Retinal pigment epithelial cell (primary cell): ENCODE measurements at regions not wholly inside any gene's neighbourhood (a gene's known extent, or its start where the extent isn't known, plus 50 kb on each side); places are given as distances from the start of the nearest gene placed in this dataset.

ENCODE experiments used
- DNase-seq: peaks from one replicate; pipeline ENCODE4 v3.0.0-alpha.2; 2010; ENCODE audit warnings: low read depth
- H3K4me3 ChIP-seq: 2 replicates; pipeline ENCODE4 v1.5.1; 2011; ENCODE audit warnings: mild to moderate bottlenecking, low read length, control low read depth, moderate library complexity
- CTCF ChIP-seq: conservative IDR thresholded peaks from 2 replicates; pipeline ENCODE4 v1.5.1; 2011; ENCODE audit warnings: low read depth, low read length, control low read depth, inconsistent platforms

GRCh38 chr3:120544361-120544760 lies 51.8 kb upstream of the NDUFB4 start:
- H3K4me3 ChIP-seq: no peak overlapping the region
- no peak for TF ChIP-seq CTCF
- DNase-seq: no peak

DNA sequence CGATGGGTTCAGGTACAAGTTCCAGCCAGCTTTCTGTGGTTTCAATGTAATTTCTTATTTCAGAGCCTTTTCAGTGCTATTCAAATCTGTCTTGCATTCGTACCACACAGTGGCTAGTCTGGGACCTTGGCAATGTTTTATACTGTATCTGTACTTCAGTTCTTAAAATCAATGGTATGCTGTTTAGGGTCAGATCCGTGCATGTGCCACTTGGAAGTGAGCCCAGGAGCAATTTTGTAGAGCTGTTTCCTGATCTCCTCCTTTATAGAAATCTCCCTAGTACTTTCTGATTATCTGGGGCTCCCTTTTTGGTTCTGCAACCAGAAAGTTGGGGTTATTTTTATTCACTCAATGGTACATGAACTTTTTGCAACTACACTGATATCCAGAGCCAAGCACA lies 59.5 kb upstream of the NDUFB4 start:
- TF ChIP-seq CTCF: no peak
- DNase-seq: no peak

GRCh38 chr3:120532969-120533368 lies 63.2 kb upstream of the NDUFB4 start:
- DNase-seq: no peak

More for the DNA sequence above, 59.5 kb upstream of the NDUFB4 start:
- no peak overlapping the region for H3K4me3 ChIP-seq

GRCh38 chr3:120528163-120528562 lies 68.0 kb upstream of the NDUFB4 start:
- H3K4me3 ChIP-seq: no peak overlapping the region
- TF ChIP-seq CTCF: no peak
- DNase-seq: no peak

More at GRCh38 chr3:120532969-120533368, 63.2 kb upstream of the NDUFB4 start:
- no peak overlapping the region for H3K4me3 ChIP-seq
- TF ChIP-seq CTCF: no peak

DNA sequence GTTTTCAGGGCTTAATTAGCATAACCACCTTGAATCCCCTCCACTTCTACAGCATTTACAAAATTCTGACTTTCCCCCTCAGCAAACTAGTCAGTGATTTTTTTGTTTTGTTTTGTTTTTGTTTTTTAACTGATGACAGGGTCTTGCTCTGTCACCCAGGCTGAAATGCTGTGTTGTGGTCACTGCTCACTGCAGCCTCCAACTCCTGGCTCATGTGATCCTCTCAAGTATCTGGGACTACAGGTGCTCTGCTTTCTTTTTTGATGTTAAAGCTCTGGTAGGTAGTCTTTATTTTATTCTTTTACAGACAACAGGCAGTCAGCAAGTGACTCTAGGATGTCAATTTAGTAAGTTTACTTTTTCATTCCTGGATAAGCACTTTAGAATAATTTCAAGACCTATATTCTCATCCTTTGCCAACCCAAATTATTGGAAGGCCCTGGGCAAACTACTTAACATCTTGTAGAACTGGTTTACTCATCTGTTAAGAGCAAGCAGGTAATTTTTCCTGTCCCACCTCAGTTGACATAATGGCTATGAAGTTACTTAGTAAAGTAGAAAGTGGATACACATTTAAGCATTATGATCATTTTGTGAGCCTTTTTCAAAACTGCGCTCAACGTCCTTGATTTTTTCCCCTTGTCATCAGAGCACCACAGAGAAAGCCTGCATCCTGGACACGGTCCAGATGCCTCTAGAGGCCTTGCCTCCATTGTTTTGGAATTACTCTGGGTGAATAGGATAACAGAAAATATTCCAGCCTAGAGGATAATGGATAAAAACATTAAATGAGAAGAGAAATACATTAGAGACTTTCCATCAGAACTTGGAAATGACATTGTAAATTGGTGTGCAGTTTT lies 69.9 kb upstream of the NDUFB4 start:
- no peak for DNase-seq
- TF ChIP-seq CTCF: no peak
- H3K4me3 ChIP-seq: no peak overlapping the region

DNA sequence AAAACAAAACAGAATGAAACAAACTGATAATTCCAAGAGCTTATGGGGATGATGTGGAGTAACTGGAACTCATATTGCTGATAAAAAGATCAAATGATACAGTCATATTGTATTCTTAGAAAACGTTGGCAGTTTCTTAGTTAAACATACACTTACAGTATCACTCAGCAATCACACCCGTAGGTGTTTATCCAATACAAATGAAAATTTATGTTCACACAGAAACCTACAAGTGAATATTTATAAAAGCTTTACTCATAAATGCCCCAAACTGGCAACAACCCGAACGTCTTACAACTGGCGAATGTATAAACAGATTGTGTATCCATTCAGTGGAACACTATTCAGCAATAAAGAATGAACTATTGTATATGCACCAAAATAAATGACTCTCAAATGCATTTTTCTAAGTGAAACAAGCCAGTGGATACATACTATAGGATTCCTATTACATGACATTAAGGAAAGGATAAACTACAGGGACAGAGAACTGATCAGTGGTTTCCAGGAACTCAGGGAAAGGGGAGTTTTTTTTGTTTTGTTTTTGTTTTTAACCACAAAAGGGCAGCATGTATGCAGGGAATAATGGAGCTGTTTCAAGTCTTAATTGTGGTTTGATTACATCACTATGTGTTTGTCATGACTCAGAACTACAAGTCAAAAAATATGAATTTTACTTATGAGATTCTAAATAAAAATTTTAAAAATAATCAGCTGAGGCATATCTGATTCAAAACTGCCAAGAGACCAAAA lies 71.8 kb upstream of the NDUFB4 start:
- TF ChIP-seq CTCF: no peak
- no peak for DNase-seq
- H3K4me3 ChIP-seq: no peak overlapping the region
